ENCODE measurements at regions not wholly inside any gene's neighbourhood (a gene's known extent, or its start where the extent isn't known, plus 50 kb on each side); places are given as distances from the start of the nearest gene placed in this dataset.

DNA sequence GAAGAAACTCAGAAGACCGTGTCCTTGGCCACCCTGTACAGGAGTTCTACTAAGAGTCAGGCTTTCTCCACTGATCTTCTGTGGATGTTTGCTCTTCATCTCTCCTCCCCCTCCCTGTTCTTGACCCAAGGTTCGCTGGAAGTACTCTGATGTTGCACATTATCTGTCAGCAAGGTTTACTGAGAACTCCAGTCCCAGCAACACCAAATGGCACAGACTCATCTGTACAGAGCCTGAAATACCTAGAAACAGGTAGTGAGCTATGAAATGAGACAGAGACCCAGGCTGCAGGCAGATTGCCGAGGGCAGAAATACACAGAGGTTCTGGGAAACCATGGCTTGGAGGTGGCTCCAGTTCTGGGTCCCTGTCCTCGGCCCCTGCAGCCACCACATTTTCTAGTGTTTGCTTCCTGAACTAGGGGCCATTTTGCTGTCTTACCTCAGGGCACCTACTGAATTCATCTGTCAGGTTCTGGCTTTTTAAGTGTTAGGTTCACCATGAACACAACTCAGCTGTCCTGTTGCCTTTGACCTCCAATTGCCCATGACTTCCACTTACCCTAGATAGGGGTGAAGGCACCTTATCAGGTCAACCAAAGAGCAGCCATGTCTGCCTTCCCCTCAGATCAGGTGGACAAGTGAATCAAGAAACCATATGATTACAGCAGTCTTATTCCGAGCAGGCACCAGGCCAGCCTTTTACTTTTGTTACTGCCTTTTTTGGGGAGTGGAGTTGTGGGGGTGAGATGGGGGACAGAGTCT is 92.2 kb downstream of the CDC7 start:
- Mint-ChIP-seq H3K9me3 (no peaks in the 10 kb centered on the region), H3K4me1 (peaks cover 25% of the 10 kb centered on the region), H3K27me3 (ENCODE audit: low read depth) (peaks cover 12% of the 10 kb centered on the region), H3K4me3 (peak overlapping the region in 2 of 3 experiments; percentile 62 to 70), H3K36me3 (ENCODE audit: low read depth) (no peaks in the 10 kb centered on the region), H3K27ac (peak overlapping the region; percentile 35 to 95 (median 82))
- TF ChIP-seq, protein P1, sequence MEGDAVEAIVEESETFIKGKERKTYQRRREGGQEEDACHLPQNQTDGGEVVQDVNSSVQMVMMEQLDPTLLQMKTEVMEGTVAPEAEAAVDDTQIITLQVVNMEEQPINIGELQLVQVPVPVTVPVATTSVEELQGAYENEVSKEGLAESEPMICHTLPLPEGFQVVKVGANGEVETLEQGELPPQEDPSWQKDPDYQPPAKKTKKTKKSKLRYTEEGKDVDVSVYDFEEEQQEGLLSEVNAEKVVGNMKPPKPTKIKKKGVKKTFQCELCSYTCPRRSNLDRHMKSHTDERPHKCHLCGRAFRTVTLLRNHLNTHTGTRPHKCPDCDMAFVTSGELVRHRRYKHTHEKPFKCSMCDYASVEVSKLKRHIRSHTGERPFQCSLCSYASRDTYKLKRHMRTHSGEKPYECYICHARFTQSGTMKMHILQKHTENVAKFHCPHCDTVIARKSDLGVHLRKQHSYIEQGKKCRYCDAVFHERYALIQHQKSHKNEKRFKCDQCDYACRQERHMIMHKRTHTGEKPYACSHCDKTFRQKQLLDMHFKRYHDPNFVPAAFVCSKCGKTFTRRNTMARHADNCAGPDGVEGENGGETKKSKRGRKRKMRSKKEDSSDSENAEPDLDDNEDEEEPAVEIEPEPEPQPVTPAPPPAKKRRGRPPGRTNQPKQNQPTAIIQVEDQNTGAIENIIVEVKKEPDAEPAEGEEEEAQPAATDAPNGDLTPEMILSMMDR (IDR thresholded peaks at IDR 0.05; ENCODE audit: unreplicated experiment in 3 of 3): no peak

DNA sequence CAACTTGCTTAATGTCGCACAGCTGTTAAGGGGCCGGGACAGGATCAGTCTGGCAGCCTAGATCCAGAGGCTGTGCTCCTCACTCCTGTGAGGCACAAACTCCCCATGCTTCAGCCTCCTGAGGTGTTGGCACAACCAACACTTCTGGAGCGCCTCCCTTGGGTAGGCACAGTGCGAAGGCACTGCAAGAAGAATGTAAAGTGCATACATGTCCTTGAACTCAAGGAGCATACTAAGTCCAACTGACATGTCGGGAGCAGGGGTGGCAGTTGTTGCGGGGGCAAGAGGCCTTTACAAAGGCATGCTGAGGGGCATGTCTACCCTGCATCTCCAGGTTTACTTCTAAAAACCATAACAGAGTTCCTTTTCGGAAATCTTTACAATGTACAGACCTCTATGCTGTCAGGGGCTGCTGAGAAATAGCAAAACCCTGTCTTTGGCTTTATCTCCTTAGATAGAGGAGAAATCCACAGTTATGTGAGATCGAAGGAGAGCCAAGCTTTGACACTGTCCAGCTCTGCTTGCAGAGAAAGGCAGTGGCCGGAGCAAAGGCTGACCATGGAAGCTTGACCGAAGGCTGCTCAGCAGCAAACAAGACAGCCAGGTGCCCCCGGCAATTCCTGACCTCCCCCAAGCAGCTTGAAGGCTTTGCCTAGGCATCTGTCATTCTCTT is 93.9 kb downstream of the CDC7 start:
- Mint-ChIP-seq H3K4me3 (no peak overlapping the region), H3K27ac (peak overlapping the region in 1 of 3 experiments; percentile 37), H3K4me1 (peaks cover 15% of the 10 kb centered on the region), H3K36me3 (ENCODE audit: low read depth) (no peaks in the 10 kb centered on the region), H3K27me3 (ENCODE audit: low read depth) (peaks cover 12% of the 10 kb centered on the region), H3K9me3 (no peaks in the 10 kb centered on the region)
- TF ChIP-seq, protein P1 (IDR thresholded peaks at IDR 0.05; ENCODE audit: unreplicated experiment in 3 of 3): no peak

DNA sequence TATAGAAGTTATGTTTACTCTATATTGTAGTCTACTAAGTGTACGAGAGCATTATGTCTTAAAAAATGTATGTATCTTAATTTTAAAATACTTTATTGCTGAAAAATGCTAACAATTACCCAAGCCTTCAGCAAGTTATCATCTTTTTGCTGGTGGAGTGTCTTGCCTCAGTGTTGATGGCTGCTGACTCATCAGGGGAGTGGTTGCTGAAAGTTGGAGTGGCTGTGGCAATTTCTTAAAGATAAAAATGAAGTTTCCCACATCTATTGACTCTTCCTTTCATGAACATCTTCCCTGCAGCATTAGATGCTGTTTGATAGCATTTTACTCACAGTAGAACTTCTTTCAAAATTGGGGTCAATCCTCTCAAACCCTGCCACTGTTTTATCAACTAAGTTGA is 95.8 kb downstream of the CDC7 start:
- H3K27me3 Mint-ChIP-seq (ENCODE audit: low read depth): peaks cover 9% of the 10 kb centered on the region
- H3K27ac Mint-ChIP-seq: no peak overlapping the region
- no peaks in the 10 kb centered on the region for H3K9me3 Mint-ChIP-seq
- no peak overlapping the region for H3K4me3 Mint-ChIP-seq
- TF ChIP-seq, protein P1 (IDR thresholded peaks at IDR 0.05; ENCODE audit: unreplicated experiment in 3 of 3): no peak
- peaks cover 16% of the 10 kb centered on the region for H3K4me1 Mint-ChIP-seq
- H3K36me3 Mint-ChIP-seq (ENCODE audit: low read depth): no peaks in the 10 kb centered on the region

DNA sequence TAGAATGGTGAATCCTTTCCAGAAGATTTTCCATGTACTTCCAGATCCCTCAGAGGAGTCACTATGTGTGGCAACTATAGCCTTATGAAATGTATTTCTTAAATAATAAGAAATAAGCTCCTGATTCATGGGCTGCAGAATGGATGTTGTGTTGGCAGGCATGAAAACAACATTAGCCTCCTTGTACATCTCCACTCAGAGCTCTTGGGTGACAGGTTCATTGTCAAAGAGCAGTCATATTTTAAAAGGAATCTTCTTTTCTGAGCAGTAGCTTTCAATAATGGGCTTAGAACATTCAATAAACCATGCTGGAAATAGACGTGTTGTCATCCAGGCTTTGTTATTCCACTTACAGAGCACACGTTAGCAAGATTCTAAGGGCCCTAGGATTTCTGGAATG is 96.6 kb downstream of the CDC7 start:
- Mint-ChIP-seq H3K36me3 (ENCODE audit: low read depth) (no peaks in the 10 kb centered on the region), H3K4me1 (peaks cover 19% of the 10 kb centered on the region), H3K4me3 (no peak overlapping the region), H3K27me3 (ENCODE audit: low read depth) (peaks cover 8% of the 10 kb centered on the region), H3K27ac (no peak overlapping the region), H3K9me3 (no peaks in the 10 kb centered on the region)
- TF ChIP-seq, protein P1 (IDR thresholded peaks at IDR 0.05; ENCODE audit: unreplicated experiment in 3 of 3): no peak

GRCh38 chr1:91600431-91601337 is 100.0 kb downstream of the CDC7 start:
- TF ChIP-seq, protein P1 (IDR thresholded peaks at IDR 0.05; ENCODE audit: unreplicated experiment in 3 of 3): no peak
- peak overlapping the region; percentile 58 to 96 (median 83) for H3K27ac Mint-ChIP-seq
- H3K9me3 Mint-ChIP-seq: no peaks in the 10 kb centered on the region
- H3K27me3 Mint-ChIP-seq (ENCODE audit: low read depth): peaks cover 10% of the 10 kb centered on the region
- H3K4me3 Mint-ChIP-seq: no peak overlapping the region
- peaks cover 39% of the 10 kb centered on the region for H3K4me1 Mint-ChIP-seq
- H3K36me3 Mint-ChIP-seq (ENCODE audit: low read depth): no peaks in the 10 kb centered on the region

Measured in nephron (organoid).